VCaP (cell line): ENCODE measurements at regions not wholly inside any gene's neighbourhood (a gene's known extent, or its start where the extent isn't known, plus 50 kb on each side); places are given as distances from the start of the nearest gene placed in this dataset.

ENCODE experiments used
- H3K27ac ChIP-seq: fragments of 450-650 bp; 2 replicates; pipeline ENCODE4 v1.5.1; 2017
- CTCF ChIP-seq: fragments of 450-650 bp; conservative IDR thresholded peaks from 2 replicates; pipeline ENCODE4 v1.5.1; 2017; ENCODE audit warnings: mild to moderate bottlenecking, moderate library complexity

DNA sequence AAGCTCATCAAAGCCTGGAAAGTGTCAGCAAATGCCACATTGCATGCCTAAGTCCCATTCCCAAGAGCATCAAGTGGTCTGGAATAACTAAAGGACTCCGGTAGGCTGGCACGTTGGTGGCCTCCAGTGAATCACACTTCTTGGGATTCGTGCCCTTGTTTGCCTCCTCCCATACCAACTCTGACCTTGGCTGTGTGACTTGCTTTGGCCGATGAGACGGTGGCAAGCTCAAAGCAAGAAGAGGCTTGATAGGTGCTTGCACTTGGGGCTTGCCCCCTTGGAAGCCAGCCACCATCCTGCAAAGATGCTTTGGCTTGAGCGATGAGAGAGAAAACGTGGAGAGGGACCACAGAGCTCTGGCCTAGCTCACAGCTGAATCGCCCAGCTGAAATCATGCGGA lies 313.1 kb upstream of the ZFHX3 start:
- H3K27ac ChIP-seq = no peak overlapping the region
- no peak for TF ChIP-seq CTCF

DNA sequence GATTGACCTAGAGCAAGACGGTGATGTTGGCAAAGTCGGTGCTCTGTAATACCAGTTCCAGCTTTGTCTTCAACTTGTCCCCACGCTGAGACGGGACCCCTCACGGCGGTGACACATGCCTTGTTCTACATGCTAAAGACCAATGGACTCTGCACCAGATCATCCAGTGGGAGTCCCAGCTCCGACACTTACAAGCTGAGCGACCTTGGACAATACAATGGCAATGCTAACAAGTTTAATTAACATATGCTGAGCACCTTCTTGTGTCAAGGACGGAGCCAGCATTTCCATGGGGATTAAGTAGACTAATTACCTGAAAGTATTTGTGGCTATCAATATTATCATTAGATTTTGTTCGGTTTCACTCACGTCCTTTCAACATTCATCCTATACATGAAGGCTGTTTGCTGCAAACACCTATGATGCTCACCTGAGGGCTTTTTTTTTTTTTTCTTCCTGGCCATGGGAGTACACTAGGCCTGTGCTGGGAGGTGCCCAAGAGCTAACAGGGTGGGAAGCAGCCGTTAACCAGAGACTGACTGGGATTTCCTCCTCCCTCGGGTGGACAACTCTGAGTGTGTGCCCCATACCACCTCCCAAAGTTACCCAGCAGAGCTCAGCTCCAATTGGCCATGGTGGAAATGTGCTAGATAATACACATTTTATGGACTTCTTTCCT lies 308.6 kb upstream of the ZFHX3 start:
- no peak for TF ChIP-seq CTCF
- H3K27ac ChIP-seq = no peak overlapping the region

DNA sequence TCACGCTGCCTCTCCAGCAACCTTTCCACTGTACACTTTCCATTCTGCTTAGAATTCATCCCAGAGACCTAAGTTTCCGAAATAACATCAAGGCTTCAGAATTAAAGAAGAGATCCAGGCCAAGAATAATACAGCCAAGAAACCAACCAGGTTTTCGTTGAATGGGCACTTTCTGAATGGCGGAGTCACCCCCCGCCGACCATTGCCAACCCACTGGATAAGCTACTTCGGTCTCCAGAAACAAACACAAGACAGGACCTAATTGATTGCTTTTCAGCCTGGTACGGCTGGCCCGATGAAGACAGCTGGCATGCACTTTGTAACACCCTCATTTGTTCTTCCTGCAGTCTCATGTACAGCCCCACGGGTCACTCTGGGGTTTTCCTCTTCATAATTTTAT lies 308.1 kb upstream of the ZFHX3 start:
- no peak overlapping the region for H3K27ac ChIP-seq
- no peak for TF ChIP-seq CTCF

GRCh38 chr16:73354434-73354833 lies 306.5 kb upstream of the ZFHX3 start:
- H3K27ac ChIP-seq = no peak overlapping the region
- TF ChIP-seq CTCF = no peak

- no peak overlapping the region for H3K27ac ChIP-seq
- no peak for TF ChIP-seq CTCF
Observed at GRCh38 chr16:73350707-73351452, 303.0 kb upstream of the ZFHX3 start.

DNA sequence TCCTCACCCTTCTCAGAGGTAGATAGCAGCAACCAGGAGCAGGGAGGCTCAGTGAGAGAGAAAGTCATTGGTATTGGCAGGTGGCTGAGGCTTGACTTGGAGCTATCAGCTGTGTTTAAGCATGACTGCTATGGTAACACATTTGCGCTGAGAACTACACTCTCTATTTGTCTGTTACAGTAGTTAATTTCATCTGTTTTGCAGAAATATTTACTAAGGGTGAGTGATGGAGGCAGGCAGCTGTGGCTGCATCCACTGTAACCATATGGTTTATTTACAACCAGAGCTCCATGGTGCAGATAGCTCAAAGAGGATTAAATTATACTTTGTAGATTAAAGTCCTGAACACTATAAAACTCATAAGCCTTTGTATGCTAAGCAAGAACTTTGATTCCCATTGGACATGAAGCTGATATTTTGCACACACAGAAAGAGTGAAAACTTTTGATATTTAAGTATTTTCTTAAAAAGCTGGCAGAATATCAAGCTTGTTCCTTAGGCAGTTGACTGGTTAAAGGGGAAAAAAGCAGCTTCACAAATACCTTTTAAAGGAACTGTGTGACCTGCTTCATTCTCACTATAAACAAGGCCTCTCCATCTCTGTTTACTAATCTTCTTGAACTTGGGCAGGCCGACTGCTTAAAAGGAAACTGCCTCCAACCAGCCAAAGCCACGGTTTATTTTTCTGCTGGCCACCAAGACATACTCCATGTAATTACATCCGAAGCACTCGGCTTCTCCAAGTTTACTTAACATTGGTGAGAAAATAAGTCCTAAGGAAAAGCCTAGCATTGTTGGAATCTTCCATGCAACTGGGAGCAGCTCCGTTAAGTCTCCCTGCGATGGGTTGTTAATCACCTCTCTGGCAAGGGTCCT lies 299.8 kb upstream of the ZFHX3 start:
- no peak for TF ChIP-seq CTCF
- H3K27ac ChIP-seq = no peak overlapping the region

DNA sequence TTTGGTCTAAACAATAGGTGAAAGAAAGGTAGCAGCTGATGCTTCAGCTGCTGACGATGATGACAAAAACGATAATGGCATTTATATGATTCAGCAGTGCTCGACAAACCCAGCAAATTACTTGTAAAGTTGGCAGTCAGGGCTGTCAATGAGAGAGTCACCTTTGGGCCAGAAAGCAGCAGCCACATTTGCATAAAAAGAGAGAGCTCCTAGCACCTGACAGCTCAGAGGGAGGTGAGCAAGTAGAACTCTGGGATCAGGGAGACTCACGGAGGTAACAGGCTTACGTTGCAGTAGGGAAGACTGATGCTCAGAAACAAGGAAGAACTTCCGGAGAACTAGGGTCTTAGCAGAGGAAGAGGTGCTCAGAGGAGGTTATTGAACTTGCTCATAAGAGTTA lies 291.9 kb upstream of the ZFHX3 start:
- no peak overlapping the region for H3K27ac ChIP-seq
- TF ChIP-seq CTCF = no peak
